Osteoblast (primary cell): ENCODE measurements at regions not wholly inside any gene's neighbourhood (a gene's known extent, or its start where the extent isn't known, plus 50 kb on each side); places are given as distances from the start of the nearest gene placed in this dataset.

ENCODE experiments used
- DNase-seq: peaks from one replicate; pipeline ENCODE4 v3.0.0; 2011; ENCODE audit warnings: low spot score, mixed read lengths; ENCODE audit not compliant: insufficient read length; ENCODE audit errors: missing footprints
- H2AFZ ChIP-seq: 2 replicates; pipeline ENCODE4 v1.6.0; 2011; ENCODE audit warnings: mild to moderate bottlenecking, low read length
- H3K27ac ChIP-seq: 2 replicates; pipeline ENCODE4 v1.5.1; 2011; ENCODE audit warnings: mild to moderate bottlenecking, low read depth, low read length, moderate library complexity
- H3K27me3 ChIP-seq: 2 replicates; pipeline ENCODE4 v1.6.0; 2012; ENCODE audit warnings: mild to moderate bottlenecking, control low read depth, inconsistent platforms, low read length, moderate library complexity; ENCODE audit not compliant: insufficient read depth
- H3K36me3 ChIP-seq: 2 replicates; pipeline ENCODE4 v1.5.1; 2011; ENCODE audit warnings: mild to moderate bottlenecking, low read length, control low read depth, moderate library complexity; ENCODE audit not compliant: insufficient read depth
- H3K4me1 ChIP-seq: 2 replicates; pipeline ENCODE4 v1.5.1; 2011; ENCODE audit warnings: mild to moderate bottlenecking, low read length, control low read depth, moderate library complexity; ENCODE audit not compliant: insufficient read depth
- H3K4me2 ChIP-seq: 2 replicates; pipeline ENCODE4 v1.6.0; 2011; ENCODE audit warnings: mild to moderate bottlenecking, low read length; ENCODE audit not compliant: insufficient read depth
- H3K4me3 ChIP-seq: fragments of 200-600 bp; sonication (generic); 3 replicates; pipeline ENCODE4 v1.5.1; 2012; ENCODE audit warnings: mild to moderate bottlenecking, low read length, inconsistent platforms; ENCODE audit not compliant: insufficient read depth
- H3K79me2 ChIP-seq: 2 replicates; pipeline ENCODE4 v1.6.0; 2012; ENCODE audit warnings: mild to moderate bottlenecking, low read length, control low read depth, inconsistent platforms; ENCODE audit not compliant: insufficient read depth
- H3K9me3 ChIP-seq: 2 replicates; pipeline ENCODE4 v1.5.1; 2011; ENCODE audit warnings: low read depth, low read length, control low read depth
- H4K20me1 ChIP-seq: 2 replicates; pipeline ENCODE4 v1.6.0; 2012; ENCODE audit warnings: mild to moderate bottlenecking, low read length, control low read depth; ENCODE audit not compliant: insufficient read depth
- TF ChIP-seq, protein P1 (sequence below): IDR thresholded peaks from 2 replicates; pipeline ENCODE4 v1.5.1; 2011; ENCODE audit warnings: mild to moderate bottlenecking, low read depth, low read length, moderate library complexity; ENCODE audit errors: extremely low read depth

DNA sequence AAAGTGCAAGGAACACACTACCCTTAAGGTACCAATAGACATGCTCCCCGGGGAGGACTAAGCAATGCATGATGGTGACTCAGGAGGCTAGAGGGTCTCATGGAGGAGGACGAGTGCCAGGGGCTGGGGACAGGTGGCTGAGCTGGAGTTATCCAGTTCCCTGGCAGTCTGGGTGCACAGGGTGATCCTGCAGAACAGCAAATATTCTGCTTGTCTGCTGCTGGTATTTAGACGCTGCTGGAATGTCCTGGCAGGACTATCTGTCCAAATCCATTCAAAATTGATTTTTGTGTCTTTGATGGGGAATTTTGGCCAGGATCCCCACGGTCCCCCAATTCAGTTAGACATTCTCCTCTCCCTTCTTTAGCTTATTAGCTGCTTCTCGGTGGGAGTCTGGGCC, 138.7 kb downstream of the C12orf75 start:
- no peaks in the 10 kb centered on the region for H3K9me3 ChIP-seq
- H3K27me3 ChIP-seq: peaks cover 7% of the 10 kb centered on the region
- H3K79me2 ChIP-seq: no peaks in the 10 kb centered on the region
- H3K36me3 ChIP-seq: no peaks in the 10 kb centered on the region
- TF ChIP-seq, protein P1, sequence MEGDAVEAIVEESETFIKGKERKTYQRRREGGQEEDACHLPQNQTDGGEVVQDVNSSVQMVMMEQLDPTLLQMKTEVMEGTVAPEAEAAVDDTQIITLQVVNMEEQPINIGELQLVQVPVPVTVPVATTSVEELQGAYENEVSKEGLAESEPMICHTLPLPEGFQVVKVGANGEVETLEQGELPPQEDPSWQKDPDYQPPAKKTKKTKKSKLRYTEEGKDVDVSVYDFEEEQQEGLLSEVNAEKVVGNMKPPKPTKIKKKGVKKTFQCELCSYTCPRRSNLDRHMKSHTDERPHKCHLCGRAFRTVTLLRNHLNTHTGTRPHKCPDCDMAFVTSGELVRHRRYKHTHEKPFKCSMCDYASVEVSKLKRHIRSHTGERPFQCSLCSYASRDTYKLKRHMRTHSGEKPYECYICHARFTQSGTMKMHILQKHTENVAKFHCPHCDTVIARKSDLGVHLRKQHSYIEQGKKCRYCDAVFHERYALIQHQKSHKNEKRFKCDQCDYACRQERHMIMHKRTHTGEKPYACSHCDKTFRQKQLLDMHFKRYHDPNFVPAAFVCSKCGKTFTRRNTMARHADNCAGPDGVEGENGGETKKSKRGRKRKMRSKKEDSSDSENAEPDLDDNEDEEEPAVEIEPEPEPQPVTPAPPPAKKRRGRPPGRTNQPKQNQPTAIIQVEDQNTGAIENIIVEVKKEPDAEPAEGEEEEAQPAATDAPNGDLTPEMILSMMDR: no peak
- H3K4me2 ChIP-seq: no peak overlapping the region
- H3K4me3 ChIP-seq: no peak overlapping the region
- H4K20me1 ChIP-seq: no peaks in the 10 kb centered on the region
- H2AFZ ChIP-seq: no peak overlapping the region
- H3K4me1 ChIP-seq: no peaks in the 10 kb centered on the region
- H3K27ac ChIP-seq: no peak overlapping the region
- peak; percentile 58 for DNase-seq

DNA sequence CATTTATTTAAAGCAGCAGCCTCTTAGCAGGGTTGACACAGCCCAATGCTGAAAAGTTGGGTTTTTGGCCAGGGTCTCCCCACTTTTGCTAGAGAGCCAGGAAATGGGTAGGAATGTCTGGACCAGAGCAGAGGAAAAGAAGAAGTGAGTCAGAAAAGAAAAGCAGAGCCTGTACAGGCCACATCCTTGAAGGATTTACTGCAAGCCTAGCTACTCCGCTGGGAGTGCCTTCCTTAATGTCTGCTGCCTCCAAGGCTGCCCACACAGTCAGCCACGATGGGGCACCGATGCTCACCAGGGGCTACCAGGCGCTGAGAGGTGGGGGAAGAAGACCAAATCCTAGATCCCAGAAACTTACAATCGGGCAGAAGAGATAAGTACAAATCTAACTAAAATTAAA, 139.2 kb downstream of the C12orf75 start:
- no peak overlapping the region for H3K27ac ChIP-seq

DNA sequence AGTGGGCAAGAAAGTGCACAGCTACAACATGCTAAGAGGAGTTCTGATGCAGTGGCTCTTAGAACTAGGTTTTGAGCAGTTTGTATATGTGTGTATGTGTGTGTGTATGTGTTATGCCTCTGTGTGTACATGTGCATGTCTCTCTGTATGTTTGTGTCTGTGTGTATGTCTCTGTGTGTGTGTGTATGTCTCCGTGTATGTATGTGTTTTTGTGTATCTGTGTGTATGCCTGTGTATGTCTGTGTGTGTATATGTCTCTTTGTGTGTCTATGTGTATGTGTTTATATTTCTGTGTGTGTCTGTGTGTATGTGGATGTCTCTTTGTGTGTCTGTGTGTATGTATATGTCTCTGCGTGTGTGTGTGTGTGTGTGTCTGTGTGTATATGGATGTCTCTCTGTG, 139.6 kb downstream of the C12orf75 start:
- Histone ChIP-seq H3K79me2 (no peaks in the 10 kb centered on the region), H3K4me3 (no peak overlapping the region), H3K9me3 (no peaks in the 10 kb centered on the region), H2AFZ (no peak overlapping the region), H3K27ac (no peak overlapping the region), H3K27me3 (peaks cover 7% of the 10 kb centered on the region), H3K4me2 (no peak overlapping the region), H4K20me1 (no peaks in the 10 kb centered on the region), H3K36me3 (no peaks in the 10 kb centered on the region), H3K4me1 (no peaks in the 10 kb centered on the region)
- DNase-seq: no peak
- TF ChIP-seq, protein P1: no peak

More for the DNA sequence above, 139.2 kb downstream of the C12orf75 start:
- Histone ChIP-seq H3K4me3 (no peak overlapping the region), H4K20me1 (no peaks in the 10 kb centered on the region), H3K27me3 (peaks cover 7% of the 10 kb centered on the region), H3K79me2 (no peaks in the 10 kb centered on the region), H2AFZ (peak overlapping the region; percentile 24), H3K4me2 (no peak overlapping the region), H3K36me3 (no peaks in the 10 kb centered on the region), H3K4me1 (no peaks in the 10 kb centered on the region), H3K9me3 (no peaks in the 10 kb centered on the region)
- peak; percentile 68 for DNase-seq
- TF ChIP-seq, protein P1: no peak

DNA sequence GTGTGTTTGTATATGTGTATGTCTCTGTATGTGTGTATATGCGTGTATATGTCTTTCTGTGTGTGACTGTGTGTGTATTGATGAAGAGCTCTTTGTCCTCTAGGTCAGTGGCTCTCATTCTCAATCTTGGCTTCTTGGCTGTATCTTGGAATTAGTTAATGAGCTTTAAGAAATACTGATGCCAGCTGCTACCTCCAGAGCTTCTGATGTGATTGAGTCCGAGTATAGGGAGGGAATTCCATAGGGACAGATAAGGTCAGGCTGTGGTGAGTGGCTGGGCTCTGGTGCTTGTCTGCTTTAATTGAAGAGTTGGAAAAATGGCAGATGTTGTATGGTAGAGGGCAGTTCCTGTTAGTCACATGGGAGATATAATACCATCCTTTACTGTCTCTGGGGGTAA, 140.1 kb downstream of the C12orf75 start:
- H3K9me3 ChIP-seq: no peaks in the 10 kb centered on the region
- no peak overlapping the region for H3K4me2 ChIP-seq
- H3K36me3 ChIP-seq: no peaks in the 10 kb centered on the region
- no peak overlapping the region for H2AFZ ChIP-seq
- H3K27me3 ChIP-seq: peaks cover 5% of the 10 kb centered on the region
- no peak for DNase-seq
- no peak overlapping the region for H3K4me3 ChIP-seq
- H3K27ac ChIP-seq: no peak overlapping the region
- H4K20me1 ChIP-seq: no peaks in the 10 kb centered on the region
- H3K4me1 ChIP-seq: no peaks in the 10 kb centered on the region
- H3K79me2 ChIP-seq: no peaks in the 10 kb centered on the region
- TF ChIP-seq, protein P1: no peak
